ENCODE measurements at regions not wholly inside any gene's neighbourhood (a gene's known extent, or its start where the extent isn't known, plus 50 kb on each side); places are given as distances from the start of the nearest gene placed in this dataset.

GRCh38 chr9:87255431-87256155 is 242.1 kb upstream of the DAPK1 start:
- H4K20me1 ChIP-seq (ENCODE audit: control insufficient read depth, extremely low read depth, insufficient read depth, low read length), result no peaks in the 10 kb centered on the region
- H3K4me2 ChIP-seq (ENCODE audit: control insufficient read depth, extremely low read depth, insufficient read depth, low read depth, low read length), result no peak overlapping the region
- H3K27me3 ChIP-seq (ENCODE audit: control insufficient read depth, extremely low read depth, insufficient read depth, low read length), result no peaks in the 10 kb centered on the region
- H3K9me1 ChIP-seq (ENCODE audit: control insufficient read depth, extremely low read depth, insufficient read depth, low read length), result no peaks in the 10 kb centered on the region
- H3K9ac ChIP-seq (ENCODE audit: control insufficient read depth, extremely low read depth, insufficient read depth, low read length), result no peak overlapping the region
- FAIRE-seq, result peak; percentile 34
- no peaks in the 10 kb centered on the region for H3K36me3 ChIP-seq (ENCODE audit: control insufficient read depth in 2 of 2, extremely low read depth in 1 of 2, insufficient read depth in 2 of 2, low read length in 2 of 2)
- H3K79me2 ChIP-seq (ENCODE audit: control insufficient read depth, insufficient read depth, low read length), result no peaks in the 10 kb centered on the region
- peaks cover 3% of the 10 kb centered on the region for H3K4me1 ChIP-seq (ENCODE audit: control insufficient read depth, extremely low read depth, insufficient read depth, low read length)
- no peak for DNase-seq (ENCODE audit: low read depth, low spot score)
- dilution Hi-C loops (cut with MboI; ENCODE audit: extremely low pct_ligation_motif_present, low sequenced_read_pairs), result no loop called here
- TF ChIP-seq EZH2 (IDR thresholded peaks at IDR 0.05; ENCODE audit: low read length) (no peak), CTCF (optimal IDR thresholded peaks at IDR 0.05 in 1 of 3, IDR thresholded peaks at IDR 0.05 in 1 of 3, conservative IDR thresholded peaks at IDR 0.05 in 1 of 3; ENCODE audit: extremely low read depth in 1 of 3, insufficient read depth in 2 of 3, low read length in 3 of 3) (no peak)
- H3K27ac ChIP-seq (ENCODE audit: control insufficient read depth, insufficient read depth, low read length), result no peak overlapping the region
- H3K9me3 ChIP-seq (ENCODE audit: control insufficient read depth, low read depth, low read length), result no peaks in the 10 kb centered on the region
- no peak overlapping the region for H3K4me3 ChIP-seq (ENCODE audit: control insufficient read depth in 2 of 3, extremely low read depth in 1 of 3, insufficient read depth in 2 of 3, low read depth in 1 of 3, low read length in 3 of 3)
- H2AFZ ChIP-seq (ENCODE audit: control insufficient read depth, low read length), result no peak overlapping the region

- no peaks in the 10 kb centered on the region for H3K9me1 ChIP-seq (ENCODE audit: control insufficient read depth, extremely low read depth, insufficient read depth, low read length)
- FAIRE-seq, result no peak
- no peak overlapping the region for H3K27ac ChIP-seq (ENCODE audit: control insufficient read depth, insufficient read depth, low read length)
- no peaks in the 10 kb centered on the region for H3K27me3 ChIP-seq (ENCODE audit: control insufficient read depth, extremely low read depth, insufficient read depth, low read length)
- no peak overlapping the region for H2AFZ ChIP-seq (ENCODE audit: control insufficient read depth, low read length)
- dilution Hi-C loops (cut with MboI; ENCODE audit: extremely low pct_ligation_motif_present, low sequenced_read_pairs), result no loop called here
- peaks cover 1% of the 10 kb centered on the region for H3K4me1 ChIP-seq (ENCODE audit: control insufficient read depth, extremely low read depth, insufficient read depth, low read length)
- no peak overlapping the region for H3K4me2 ChIP-seq (ENCODE audit: control insufficient read depth, extremely low read depth, insufficient read depth, low read depth, low read length)
- no peak overlapping the region for H3K9ac ChIP-seq (ENCODE audit: control insufficient read depth, extremely low read depth, insufficient read depth, low read length)
- H3K4me3 ChIP-seq (ENCODE audit: control insufficient read depth in 2 of 3, extremely low read depth in 1 of 3, insufficient read depth in 2 of 3, low read depth in 1 of 3, low read length in 3 of 3), result no peak overlapping the region
- no peaks in the 10 kb centered on the region for H3K79me2 ChIP-seq (ENCODE audit: control insufficient read depth, insufficient read depth, low read length)
- DNase-seq (ENCODE audit: low read depth, low spot score), result no peak
- no peaks in the 10 kb centered on the region for H3K9me3 ChIP-seq (ENCODE audit: control insufficient read depth, low read depth, low read length)
- no peak for TF ChIP-seq CTCF (optimal IDR thresholded peaks at IDR 0.05 in 1 of 3, IDR thresholded peaks at IDR 0.05 in 1 of 3, conservative IDR thresholded peaks at IDR 0.05 in 1 of 3; ENCODE audit: extremely low read depth in 1 of 3, insufficient read depth in 2 of 3, low read length in 3 of 3)
- TF ChIP-seq EZH2 (IDR thresholded peaks at IDR 0.05; ENCODE audit: low read length), result no peak
- no peaks in the 10 kb centered on the region for H3K36me3 ChIP-seq (ENCODE audit: control insufficient read depth in 2 of 2, extremely low read depth in 1 of 2, insufficient read depth in 2 of 2, low read length in 2 of 2)
- no peaks in the 10 kb centered on the region for H4K20me1 ChIP-seq (ENCODE audit: control insufficient read depth, extremely low read depth, insufficient read depth, low read length)
These were observed 240.7 kb upstream of the DAPK1 start for GRCh38 chr9:87256973-87257372.
